ENCODE measurements at regions not wholly inside any gene's neighbourhood (a gene's known extent, or its start where the extent isn't known, plus 50 kb on each side); places are given as distances from the start of the nearest gene placed in this dataset.

DNA sequence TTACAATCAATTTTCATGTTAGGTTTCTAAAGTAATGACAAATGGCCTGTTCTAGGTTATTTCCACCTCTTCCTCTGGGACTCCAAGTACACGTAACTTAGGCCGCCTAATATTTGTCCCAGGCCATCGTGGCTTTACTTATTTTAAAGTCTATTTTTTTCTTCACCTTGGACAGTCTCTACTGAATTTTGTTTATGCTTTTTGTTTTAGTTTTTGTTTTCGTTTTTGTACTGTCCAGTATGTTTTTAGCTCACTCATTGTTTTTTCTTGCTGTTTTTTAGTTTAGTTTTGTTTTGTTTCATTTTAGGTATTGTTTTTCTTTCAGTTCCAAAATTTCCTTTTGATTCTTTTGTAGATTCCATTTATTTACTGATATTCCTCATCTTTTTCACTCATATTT, 187.7 kb upstream of the RNPC3 start:
- Histone ChIP-seq H3K4me1 (no peaks in the 10 kb centered on the region), H3K9me3 (no peaks in the 10 kb centered on the region), H3K4me3 (no peak overlapping the region), H3K27ac (no peak overlapping the region), H3K27me3 (no peaks in the 10 kb centered on the region), H3K36me3 (no peaks in the 10 kb centered on the region)
- 77 to 84% methylated on average over 4 of the region's 4 CpGs for WGBS, 2 donors
- DNase-seq: no peak
- intact Hi-C loops (cut with DNase I): no loop called here
- ATAC-seq: no peak
- FAIRE-seq: no peak
- TF ChIP-seq, protein P1, sequence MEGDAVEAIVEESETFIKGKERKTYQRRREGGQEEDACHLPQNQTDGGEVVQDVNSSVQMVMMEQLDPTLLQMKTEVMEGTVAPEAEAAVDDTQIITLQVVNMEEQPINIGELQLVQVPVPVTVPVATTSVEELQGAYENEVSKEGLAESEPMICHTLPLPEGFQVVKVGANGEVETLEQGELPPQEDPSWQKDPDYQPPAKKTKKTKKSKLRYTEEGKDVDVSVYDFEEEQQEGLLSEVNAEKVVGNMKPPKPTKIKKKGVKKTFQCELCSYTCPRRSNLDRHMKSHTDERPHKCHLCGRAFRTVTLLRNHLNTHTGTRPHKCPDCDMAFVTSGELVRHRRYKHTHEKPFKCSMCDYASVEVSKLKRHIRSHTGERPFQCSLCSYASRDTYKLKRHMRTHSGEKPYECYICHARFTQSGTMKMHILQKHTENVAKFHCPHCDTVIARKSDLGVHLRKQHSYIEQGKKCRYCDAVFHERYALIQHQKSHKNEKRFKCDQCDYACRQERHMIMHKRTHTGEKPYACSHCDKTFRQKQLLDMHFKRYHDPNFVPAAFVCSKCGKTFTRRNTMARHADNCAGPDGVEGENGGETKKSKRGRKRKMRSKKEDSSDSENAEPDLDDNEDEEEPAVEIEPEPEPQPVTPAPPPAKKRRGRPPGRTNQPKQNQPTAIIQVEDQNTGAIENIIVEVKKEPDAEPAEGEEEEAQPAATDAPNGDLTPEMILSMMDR (IDR thresholded peaks at IDR 0.05): no peak

DNA sequence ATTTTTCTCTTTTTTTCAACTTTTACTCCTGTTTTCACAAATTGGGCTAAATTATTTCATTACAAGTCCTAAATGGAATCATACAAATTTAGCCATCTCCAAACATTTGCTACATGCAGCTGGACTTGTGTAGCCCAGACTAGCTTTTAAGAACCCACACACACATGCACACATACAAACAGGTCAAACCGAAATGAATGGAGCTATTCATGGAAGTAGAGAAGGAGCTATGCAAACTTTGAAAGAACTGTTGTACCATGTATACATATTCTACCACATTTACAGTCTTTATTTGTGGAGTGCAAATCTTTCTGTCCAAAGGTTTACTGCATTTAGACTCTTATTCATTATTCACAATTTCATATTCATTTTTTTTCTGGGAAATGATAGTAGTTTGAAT, 189.1 kb upstream of the RNPC3 start:
- Histone ChIP-seq H3K4me3 (no peak overlapping the region), H3K9me3 (no peaks in the 10 kb centered on the region), H3K27ac (no peak overlapping the region), H3K27me3 (no peaks in the 10 kb centered on the region), H3K4me1 (no peaks in the 10 kb centered on the region), H3K36me3 (no peaks in the 10 kb centered on the region)
- FAIRE-seq (no peak), DNase-seq (no peak), ATAC-seq (no peak)
- TF ChIP-seq, protein P1 (IDR thresholded peaks at IDR 0.05): no peak
- 39 to 57% methylated on average over 1 of the region's 1 CpG for WGBS, 2 donors
- intact Hi-C loops (cut with DNase I): no loop called here

DNA sequence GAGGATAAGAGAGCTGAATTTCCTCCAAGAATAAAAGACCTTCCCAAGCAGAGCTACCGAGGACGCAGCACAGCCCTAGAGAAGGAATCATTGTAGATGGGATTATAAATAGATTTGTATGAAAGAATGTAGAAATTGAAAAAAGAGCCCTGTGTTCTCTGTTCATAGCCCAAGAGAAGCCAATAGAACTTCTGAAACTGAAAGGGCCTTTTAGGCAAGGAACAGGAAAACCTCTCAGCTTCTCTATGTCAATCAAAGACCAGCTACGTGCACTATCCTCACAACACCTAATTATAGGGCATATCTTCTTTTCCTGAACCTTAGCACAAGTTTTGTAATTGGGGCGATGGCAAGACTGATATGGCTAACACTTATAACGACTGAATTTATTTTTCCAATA, 192.4 kb upstream of the RNPC3 start:
- no peaks in the 10 kb centered on the region for H3K36me3 ChIP-seq
- no peaks in the 10 kb centered on the region for H3K27me3 ChIP-seq
- DNase-seq (no peak), FAIRE-seq (no peak), ATAC-seq (no peak)
- TF ChIP-seq, protein P1 (IDR thresholded peaks at IDR 0.05): no peak
- intact Hi-C loops (cut with DNase I): no loop called here
- H3K9me3 ChIP-seq: no peaks in the 10 kb centered on the region
- no peak overlapping the region for H3K27ac ChIP-seq
- no peaks in the 10 kb centered on the region for H3K4me1 ChIP-seq
- no peak overlapping the region for H3K4me3 ChIP-seq
- 70 to 75% methylated on average over 5 of the region's 5 CpGs for WGBS, 2 donors

DNA sequence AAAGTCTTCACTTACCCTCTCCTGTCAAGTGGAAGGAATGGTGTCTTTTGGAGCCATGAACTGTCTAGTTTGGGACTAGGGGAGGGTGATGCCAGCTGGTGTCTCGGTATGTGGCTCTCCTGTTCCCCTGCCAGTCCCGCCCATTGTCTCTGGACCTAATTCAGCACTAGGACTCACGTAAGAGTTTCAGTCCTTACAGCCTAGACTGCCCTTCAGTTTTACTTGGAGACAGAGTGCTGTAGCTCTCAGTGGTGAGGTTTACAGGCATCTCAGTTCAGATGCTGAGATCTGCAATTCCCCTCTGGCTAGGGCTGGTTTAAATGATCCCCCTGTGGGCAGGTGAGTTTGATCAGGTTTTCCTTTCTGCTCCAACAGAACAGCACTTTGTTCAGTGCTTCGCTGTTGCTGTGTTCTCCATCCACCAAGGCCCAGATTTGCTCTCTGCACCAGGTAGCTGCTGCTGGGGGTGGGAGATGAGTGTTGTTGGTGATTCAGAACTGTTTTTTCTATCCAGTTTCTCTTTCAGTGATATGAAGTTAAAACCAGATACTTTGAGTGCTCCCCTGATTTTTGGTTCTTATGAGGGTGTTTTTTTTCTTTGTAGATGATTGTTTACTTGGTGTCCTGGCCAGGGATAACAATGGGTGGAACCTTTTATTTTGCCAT, 198.3 kb upstream of the RNPC3 start:
- Histone ChIP-seq H3K27ac (no peak overlapping the region), H3K4me1 (no peaks in the 10 kb centered on the region), H3K9me3 (no peaks in the 10 kb centered on the region), H3K27me3 (no peaks in the 10 kb centered on the region), H3K36me3 (no peaks in the 10 kb centered on the region), H3K4me3 (no peak overlapping the region)
- intact Hi-C loops (cut with DNase I): no loop called here
- WGBS, 2 donors: 87 to 95% methylated on average over 4 of the region's 4 CpGs
- TF ChIP-seq, protein P1 (IDR thresholded peaks at IDR 0.05): no peak
- FAIRE-seq (no peak), DNase-seq (no peak), ATAC-seq (no peak)

DNA sequence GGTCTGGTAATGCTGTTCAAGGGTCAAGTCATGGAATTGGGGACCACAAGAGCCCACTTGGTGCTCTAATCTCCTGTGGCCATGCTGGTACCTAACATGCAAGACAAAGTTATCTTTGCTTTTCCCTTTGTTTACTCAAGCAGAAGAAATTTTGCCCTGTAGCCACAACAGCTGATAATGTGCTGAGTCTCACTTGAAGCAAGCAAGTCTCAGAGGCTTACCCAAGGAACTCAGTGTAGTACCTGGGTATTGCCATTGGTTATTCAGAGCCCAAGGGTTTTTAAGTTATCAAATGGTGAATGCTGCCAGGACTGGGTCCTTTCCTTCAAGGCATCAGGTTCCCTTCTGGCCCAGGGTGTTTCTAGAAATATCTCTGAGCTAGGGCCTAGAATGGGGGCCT, 198.9 kb upstream of the RNPC3 start:
- intact Hi-C loops (cut with DNase I): no loop called here
- no peaks in the 10 kb centered on the region for H3K4me1 ChIP-seq
- H3K36me3 ChIP-seq: no peaks in the 10 kb centered on the region
- H3K4me3 ChIP-seq: no peak overlapping the region
- no peak overlapping the region for H3K27ac ChIP-seq
- FAIRE-seq (no peak), ATAC-seq (no peak), DNase-seq (no peak)
- TF ChIP-seq, protein P1 (IDR thresholded peaks at IDR 0.05): no peak
- no peaks in the 10 kb centered on the region for H3K27me3 ChIP-seq
- H3K9me3 ChIP-seq: no peaks in the 10 kb centered on the region

All from pancreas (tissue), 10 donors.